ENCODE measurements at regions not wholly inside any gene's neighbourhood (a gene's known extent, or its start where the extent isn't known, plus 50 kb on each side); places are given as distances from the start of the nearest gene placed in this dataset.

DNA sequence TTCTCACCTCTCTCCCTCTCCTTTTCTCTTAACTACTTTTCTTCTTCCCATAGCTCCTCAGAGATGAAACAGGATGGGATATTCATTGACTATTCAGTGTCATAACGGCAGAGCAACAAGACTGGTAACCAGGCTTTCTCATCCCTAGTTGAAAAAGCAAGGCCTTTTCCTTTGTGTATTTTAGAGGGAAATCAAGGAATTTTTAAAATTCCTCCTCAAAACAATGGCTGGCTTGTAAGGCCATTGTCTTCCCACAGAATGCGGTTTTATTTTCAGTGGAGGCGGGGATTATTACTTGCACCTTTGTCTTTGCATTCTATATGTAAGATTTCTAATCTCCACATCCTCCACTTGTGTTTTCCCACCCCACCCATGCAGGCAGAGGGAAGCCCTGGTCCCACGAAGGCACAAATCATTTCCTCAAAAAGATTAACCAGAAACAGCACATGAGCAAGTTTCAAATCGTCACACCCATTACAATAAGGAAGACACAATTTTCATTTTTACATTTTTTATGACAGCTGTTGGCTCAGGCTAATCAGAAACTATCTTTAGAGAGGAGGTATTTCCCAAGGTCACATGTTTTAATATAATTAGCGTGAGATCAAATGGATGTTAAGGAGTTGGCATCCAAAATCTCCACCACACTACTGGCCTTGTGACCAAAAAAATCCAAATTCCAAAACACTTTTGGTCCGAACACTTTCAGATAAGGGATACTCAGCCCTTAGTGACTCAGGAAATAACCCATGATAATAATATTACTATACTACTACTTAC lies 53.0 kb upstream of the KDR start:
- DNase-seq (ENCODE audit: low spot score), result no peak
- TF ChIP-seq EZH2 (IDR thresholded peaks at IDR 0.05; ENCODE audit: borderline replicate concordance, low read depth, low read length, poor library complexity, severe bottlenecking), result no peak
- no peak for TF ChIP-seq CTCF (conservative IDR thresholded peaks at IDR 0.05; ENCODE audit: low read depth, low read length)
- H3K27ac ChIP-seq (ENCODE audit: low read depth, low read length, poor library complexity, severe bottlenecking), result no peak overlapping the region
- H3K36me3 ChIP-seq (ENCODE audit: insufficient read depth, low read length, poor library complexity, severe bottlenecking), result no peaks in the 10 kb centered on the region
- H3K9me3 ChIP-seq (ENCODE audit: low read depth, low read length, poor library complexity, severe bottlenecking), result no peaks in the 10 kb centered on the region
- intact Hi-C loops (cut with micrococcal nuclease; ENCODE audit: unreplicated experiment), result loop anchor here (10.0 kb wide), 1 partner anchor 174 kb away; no protein-coding TSS in a partner anchor
- ChIA-PET POLR2A (ENCODE audit: low non-redundant PET) (no interaction called here), CTCF (no interaction called here)
- H3K4me1 ChIP-seq (ENCODE audit: insufficient read depth, low read length, poor library complexity, severe bottlenecking), result no peaks in the 10 kb centered on the region
- BruUV-seq (replicated peaks), result no TSS peak
- H3K4me3 ChIP-seq (ENCODE audit: low read depth, low read length, poor library complexity, severe bottlenecking), result no peak overlapping the region
- no peaks in the 10 kb centered on the region for H3K27me3 ChIP-seq (replicated peaks; ENCODE audit: insufficient read depth, low read depth, low read length, poor library complexity)

DNA sequence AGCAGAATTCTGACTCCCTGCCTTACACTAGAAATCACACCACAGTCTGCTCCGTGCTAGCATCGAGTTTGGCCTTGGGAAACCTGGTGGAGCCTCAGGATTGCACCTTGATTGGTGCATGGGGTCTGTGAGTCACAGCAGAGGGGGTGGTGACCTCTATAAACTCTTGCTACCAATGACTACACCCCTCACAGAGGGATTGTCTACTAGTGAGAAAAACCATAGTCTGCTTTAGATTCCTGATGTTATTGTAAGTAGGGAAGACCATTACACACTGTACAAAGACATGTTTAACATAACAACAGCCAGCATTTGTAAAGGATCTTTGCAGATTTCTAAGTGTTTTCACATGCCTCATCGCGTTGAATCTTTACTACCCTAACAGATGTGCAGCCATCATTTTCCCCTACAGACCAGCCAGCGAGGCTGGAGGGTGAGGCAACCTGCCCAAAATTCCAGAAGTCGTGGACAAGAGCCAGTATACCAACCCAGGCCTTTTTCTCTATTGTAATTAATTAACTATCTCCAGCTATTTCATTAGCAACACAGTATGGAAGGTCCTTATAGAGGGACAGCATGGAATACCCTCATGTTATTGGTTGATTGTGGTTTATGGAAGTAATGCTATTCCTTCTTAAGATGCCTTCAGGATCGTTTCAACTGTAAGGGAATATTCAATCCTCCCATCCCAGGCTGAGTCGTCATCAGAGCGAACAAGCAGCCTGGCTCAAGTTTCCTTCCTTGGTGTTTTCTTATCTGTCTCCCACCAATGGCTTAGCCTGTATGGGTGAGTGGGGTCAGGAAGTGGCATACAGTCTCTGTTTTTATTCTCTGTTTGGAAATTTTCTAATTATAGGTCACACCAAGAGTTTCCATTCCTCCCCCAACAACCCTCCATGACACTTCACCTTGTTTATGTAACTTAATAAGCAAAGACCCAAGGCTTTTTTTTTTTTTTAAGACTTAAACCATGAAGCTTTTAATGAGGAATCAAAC lies 55.9 kb upstream of the KDR start:
- Histone ChIP-seq H3K4me3 (ENCODE audit: low read depth, low read length, poor library complexity, severe bottlenecking) (no peak overlapping the region), H3K36me3 (ENCODE audit: insufficient read depth, low read length, poor library complexity, severe bottlenecking) (no peaks in the 10 kb centered on the region), H3K4me1 (ENCODE audit: insufficient read depth, low read length, poor library complexity, severe bottlenecking) (no peaks in the 10 kb centered on the region), H3K9me3 (ENCODE audit: low read depth, low read length, poor library complexity, severe bottlenecking) (no peaks in the 10 kb centered on the region), H3K27me3 (replicated peaks; ENCODE audit: insufficient read depth, low read depth, low read length, poor library complexity) (no peaks in the 10 kb centered on the region), H3K27ac (ENCODE audit: low read depth, low read length, poor library complexity, severe bottlenecking) (no peak overlapping the region)
- CTCF ChIA-PET, result no interaction called here
- POLR2A ChIA-PET (ENCODE audit: low non-redundant PET), result no interaction called here
- DNase-seq (ENCODE audit: low spot score), result no peak
- intact Hi-C loops (cut with micrococcal nuclease; ENCODE audit: unreplicated experiment), result no loop called here
- TF ChIP-seq EZH2 (IDR thresholded peaks at IDR 0.05; ENCODE audit: borderline replicate concordance, low read depth, low read length, poor library complexity, severe bottlenecking), result no peak
- no peak for TF ChIP-seq CTCF (conservative IDR thresholded peaks at IDR 0.05; ENCODE audit: low read depth, low read length)
- no TSS peak for BruUV-seq (replicated peaks)

GRCh38 chr4:55183926-55184599 lies 58.7 kb upstream of the KDR start:
- no peaks in the 10 kb centered on the region for H3K27me3 ChIP-seq (replicated peaks; ENCODE audit: insufficient read depth, low read depth, low read length, poor library complexity)
- TF ChIP-seq CTCF (conservative IDR thresholded peaks at IDR 0.05; ENCODE audit: low read depth, low read length), result no peak
- TF ChIP-seq EZH2 (IDR thresholded peaks at IDR 0.05; ENCODE audit: borderline replicate concordance, low read depth, low read length, poor library complexity, severe bottlenecking), result no peak
- POLR2A ChIA-PET (ENCODE audit: low non-redundant PET), result no interaction called here

More at GRCh38 chr4:55183926-55184599, 58.7 kb upstream of the KDR start:
- H3K27ac ChIP-seq (ENCODE audit: low read depth, low read length, poor library complexity, severe bottlenecking), result no peak overlapping the region
- CTCF ChIA-PET, result no interaction called here
- H3K4me1 ChIP-seq (ENCODE audit: insufficient read depth, low read length, poor library complexity, severe bottlenecking), result no peaks in the 10 kb centered on the region
- H3K9me3 ChIP-seq (ENCODE audit: low read depth, low read length, poor library complexity, severe bottlenecking), result no peaks in the 10 kb centered on the region
- intact Hi-C loops (cut with micrococcal nuclease; ENCODE audit: unreplicated experiment), result no loop called here
- no TSS peak for BruUV-seq (replicated peaks)
- DNase-seq (ENCODE audit: low spot score), result no peak
- H3K36me3 ChIP-seq (ENCODE audit: insufficient read depth, low read length, poor library complexity, severe bottlenecking), result no peaks in the 10 kb centered on the region
- H3K4me3 ChIP-seq (ENCODE audit: low read depth, low read length, poor library complexity, severe bottlenecking), result no peak overlapping the region

All from A673 (cell line).